Islet of Langerhans (tissue), 1 donor: ENCODE measurements at regions not wholly inside any gene's neighbourhood (a gene's known extent, or its start where the extent isn't known, plus 50 kb on each side); places are given as distances from the start of the nearest gene placed in this dataset.

ENCODE experiments used
- FAIRE-seq: peaks from one replicate; lab custom pipeline; 2011; peaks lifted over from hg19 to GRCh38; lab: Jason Lieb, UNC

DNA sequence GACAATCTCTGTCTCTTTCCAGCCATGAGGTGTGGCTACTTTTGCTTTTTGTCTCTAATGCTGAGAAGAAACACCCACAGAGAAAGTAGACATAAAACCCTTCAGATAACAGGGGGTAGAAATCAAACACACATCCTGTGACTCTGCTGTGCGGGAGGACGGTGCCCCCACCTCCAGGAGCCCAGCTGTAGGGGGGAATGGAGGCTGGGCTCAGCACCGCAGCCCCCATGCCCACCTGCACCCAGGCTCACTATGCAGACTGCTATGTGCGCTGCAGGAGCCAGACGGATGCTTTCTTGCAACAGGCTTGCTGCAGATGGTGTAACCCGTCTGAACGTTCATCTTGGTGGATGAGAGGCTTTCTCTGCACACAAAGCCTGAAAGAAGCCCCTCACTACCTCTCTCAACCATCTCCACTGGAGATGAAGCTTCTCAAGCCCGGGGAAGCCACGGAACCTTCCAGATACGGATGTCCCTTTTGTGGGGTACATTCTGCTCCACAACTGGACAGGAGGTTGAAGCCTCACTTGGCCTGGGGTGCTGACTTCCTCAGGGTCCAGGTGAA is 207.2 kb downstream of the GADD45G start:
- no peak for FAIRE-seq

DNA sequence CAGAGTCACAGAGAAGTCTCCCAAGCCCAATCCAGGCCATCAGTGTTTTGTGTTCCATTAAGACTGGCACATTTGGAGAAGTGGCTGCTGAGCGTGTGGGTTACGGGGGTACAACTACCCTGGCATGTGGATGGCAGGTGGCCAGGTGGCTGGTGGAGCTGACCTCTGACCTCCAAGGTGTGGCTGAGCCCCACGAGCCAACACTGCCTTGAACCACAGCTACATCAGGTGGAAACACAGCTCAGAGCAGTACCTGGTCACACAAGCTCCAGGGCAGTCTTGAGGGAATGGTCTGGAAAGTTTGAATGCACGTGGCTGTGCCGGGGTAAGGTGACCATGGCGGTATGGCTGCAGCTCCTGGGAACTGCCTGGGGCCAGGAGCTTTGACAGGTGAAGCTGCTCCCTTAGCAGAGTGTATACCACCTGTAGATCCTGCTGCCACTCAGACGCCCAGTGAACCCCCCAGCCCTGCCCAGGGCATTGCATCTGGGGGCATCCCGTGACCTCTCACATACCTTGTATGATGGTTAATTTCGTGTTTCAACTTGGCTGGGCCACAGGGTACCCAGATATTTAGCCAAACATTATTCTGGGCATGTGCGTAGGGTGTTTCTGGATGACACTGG is 207.9 kb downstream of the GADD45G start:
- no peak for FAIRE-seq

DNA sequence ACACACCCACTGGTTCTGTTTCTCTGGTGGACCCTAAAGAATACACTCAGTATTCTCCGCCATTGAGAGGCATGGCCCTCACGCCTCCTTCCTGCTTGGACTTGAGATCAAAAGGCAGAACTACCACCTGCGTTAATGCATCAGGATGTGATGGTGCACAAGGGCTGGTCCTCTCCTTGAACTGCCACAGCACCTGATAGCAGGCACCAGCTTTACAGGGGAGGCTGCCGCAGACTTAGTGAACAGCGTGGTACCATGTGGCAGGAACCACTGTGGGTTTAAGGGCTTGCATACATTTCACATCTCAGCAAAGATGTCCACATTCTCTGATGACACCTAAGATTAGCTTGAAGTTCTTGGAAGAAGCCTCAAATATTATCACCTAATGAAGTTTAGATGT is 208.7 kb downstream of the GADD45G start:
- no peak for FAIRE-seq

DNA sequence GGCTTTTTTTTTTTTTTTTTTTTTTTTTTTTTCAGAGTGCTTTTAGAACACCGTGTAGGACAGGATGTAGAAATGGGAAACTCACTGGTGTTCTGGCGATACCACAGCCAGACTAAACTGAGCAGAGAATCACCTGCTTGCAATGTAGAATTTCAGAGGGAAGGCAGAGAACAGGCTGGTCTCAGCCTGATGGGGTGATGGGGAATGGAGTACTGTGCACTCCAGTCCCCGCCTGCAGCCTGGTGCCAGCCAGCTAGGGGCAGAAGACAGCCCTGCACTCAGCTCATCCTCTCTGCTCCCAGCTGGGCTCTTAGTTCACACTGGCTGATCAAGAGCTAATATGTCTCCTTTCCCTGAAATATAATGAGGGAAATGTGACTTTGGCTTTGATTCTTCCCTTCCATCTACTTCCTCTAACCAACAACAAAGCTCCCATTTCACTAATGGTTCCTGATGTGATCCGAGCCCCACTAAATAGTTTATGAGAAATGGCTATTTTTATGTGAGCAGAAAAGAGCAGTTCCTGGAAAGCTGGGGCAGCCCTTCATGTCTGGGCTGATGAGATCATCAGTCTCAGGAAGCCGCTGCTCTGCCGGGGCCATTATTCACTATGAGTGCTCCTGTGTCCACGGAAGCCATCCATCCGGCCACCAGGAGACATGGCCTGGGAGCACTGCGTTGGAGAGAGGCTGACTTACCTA is 209.7 kb downstream of the GADD45G start:
- peak; percentile 62 for FAIRE-seq

DNA sequence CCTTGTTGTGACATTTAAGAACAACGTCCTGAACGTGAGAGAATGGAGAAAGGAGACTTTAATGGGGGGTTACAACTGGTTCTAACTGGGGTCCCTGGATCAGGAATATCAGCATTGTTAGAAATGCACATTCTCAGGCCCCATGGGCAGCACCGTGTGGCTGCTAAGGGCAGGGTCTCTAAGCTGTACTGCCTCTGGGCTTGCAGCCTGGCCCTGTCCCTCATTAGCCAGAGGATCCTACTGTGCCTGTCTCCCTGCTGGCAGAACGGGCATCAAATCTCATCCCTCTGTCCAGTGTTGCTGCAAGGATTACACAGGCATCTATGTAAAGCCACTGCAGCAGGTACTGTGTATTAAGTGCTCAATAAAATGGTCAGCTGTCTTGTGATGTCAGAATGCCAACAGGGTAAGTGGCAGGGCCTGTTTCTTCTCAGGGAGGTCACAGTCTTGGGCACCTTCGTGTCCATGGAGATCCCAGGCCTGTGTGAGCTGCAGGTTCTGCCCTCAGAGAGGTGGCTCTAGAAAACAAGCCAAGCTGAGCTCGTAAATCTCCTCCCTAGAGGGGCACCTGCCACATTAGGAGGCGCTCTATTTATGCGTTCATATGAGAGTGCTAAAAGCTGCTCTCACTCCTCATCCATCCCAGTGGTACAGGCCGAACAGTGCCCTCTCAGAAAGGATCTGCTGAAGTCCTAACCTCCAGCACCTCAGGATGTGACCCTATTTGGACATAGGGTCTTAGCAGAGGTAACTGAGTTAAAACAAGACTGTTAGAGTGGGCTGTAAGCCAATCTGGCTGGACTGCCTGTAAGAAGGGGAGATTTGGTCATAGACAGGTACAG is 210.5 kb downstream of the GADD45G start:
- FAIRE-seq, result no peak

DNA sequence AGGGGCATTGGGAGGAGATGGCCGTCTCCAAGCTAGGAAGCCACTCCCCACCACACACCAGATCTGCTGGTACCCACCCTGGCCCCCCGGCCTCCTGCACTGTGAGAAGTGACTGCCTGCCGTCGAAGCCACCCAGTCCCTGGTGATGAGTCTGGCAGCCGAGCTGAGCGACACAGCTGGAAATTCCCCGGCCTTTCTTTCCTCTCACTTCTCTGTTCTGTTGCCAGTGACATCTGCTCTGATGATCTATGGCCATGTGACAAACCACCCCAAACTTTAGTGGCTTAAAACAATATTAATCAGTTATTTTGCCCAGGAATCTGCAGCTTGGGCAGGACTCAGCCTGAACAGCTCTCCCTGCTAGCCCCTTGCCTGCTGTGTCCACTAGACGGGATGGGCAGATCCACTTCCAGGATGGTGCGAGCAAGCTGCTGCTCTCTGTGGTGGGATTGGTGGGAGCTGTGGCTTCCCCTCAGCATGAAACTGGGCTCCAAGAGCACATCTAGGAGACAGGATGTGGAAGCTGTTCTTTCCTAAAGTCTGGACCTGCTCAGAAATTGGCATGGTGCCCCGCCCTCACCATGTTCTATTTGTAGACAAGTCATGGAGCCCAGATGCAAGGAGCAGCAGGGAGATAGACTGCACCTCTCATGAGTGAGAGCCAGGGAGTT is 211.2 kb downstream of the GADD45G start:
- no peak for FAIRE-seq

DNA sequence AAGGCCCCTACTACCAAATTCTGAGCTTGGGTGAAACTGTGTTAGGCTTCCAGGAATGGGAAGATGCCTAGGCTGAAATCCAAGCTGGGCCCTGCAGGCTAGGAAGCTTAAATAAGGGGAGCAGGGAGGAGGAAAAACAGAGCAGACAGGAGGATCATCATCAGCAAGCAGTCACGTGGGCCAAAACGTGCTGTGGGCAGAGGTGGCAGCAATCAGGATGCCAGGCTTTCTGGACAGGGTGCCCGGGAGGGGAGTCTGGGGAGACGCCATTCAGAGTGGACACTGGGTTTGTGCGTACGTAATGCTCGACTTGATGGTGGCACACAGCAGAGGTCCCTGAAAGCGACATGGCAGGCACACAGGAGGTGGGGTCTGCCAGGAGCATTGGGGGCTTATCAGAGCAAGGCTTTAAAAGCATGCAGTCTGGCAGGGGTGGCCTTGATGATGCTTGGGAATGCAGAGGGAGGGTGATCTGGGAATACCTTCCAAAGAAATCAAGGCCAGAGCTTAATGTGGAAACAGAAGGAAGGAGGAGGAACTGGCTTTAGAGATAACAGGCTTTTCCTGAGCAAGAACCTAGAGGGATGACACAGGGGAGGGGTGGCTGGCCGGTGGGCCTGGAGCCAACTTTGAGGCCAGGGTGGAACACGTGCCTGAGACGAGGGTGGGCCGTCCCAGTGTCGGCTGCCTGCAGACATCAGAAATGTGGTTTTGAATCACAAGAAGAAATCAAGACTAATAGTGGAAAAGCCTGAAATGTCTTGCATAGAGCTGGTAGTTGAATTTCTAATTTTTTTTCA is 212.5 kb downstream of the GADD45G start:
- no peak for FAIRE-seq

DNA sequence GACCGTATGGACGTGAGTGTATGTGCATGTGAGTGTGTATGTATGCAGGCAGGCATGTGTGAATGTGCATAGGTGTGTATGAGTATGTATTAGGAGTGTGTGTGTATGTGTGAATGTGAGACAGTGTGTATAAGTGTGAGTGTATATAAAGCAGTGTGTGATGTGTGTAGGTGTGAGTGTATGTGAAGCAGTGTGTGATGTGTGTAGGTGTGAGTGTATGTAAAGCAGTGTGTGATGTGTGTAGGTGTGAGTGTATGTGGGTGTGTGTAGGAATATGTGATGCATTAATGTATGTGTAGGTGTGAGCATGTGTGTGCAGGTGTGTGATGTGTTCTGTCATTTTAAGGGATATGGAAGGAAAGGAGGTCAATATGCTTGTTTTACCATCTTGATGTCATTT is 215.5 kb downstream of the GADD45G start:
- no peak for FAIRE-seq

DNA sequence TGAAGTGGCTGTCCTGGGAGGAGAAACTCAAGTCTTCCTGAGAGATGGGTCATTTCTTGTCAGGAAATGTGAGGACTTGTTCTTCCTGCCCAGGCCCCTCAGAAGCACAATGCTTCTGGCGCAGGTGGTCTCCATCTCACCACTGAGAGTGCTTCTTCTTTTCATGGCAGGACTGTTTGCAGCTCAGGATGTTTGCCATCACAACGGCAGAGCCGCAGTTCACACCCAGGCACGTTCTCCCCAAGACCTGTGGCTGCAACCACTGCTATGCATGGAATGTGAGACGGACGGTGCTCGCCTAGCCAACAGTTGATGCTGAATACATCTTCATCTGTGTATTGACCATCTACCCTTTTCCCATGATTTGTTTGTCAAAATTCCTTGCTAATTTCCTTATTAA is 216.3 kb downstream of the GADD45G start:
- FAIRE-seq, result no peak

DNA sequence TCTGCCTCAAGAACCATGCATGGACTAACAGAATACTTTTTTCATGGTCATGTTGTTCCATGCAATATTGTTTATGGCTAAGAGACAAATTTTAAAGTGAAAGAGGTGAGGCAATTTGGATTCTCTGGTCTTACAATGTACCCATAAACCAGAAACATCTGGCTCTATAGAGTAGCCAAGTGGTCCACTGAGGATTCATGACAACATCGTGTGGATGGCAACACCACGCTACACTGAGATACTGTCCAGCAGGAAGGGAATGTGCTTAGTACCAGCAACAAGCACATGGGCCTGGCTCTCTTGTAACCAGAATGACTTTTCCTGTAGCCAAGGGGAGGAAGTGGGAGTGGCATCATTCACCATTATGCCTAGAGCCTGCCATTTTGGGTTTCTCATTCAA is 218.2 kb downstream of the GADD45G start:
- no peak for FAIRE-seq

DNA sequence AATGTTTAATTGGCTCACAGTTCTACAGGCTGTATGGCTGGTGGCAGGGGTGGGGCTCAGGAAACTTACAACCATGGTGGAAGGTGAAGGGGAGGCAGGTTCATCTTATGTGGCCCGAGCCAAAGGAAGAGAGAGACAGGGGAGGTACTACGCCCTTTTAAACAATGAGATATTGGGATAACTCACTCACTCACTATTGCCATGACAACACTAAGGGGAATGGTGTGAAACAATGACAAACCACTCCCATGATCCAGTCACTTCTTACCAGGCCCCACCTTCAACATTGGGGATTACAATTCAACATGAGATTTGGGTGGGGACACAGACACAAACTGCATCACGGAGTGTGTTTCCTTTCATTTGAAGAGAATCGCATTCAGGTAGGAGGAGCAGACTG is 220.9 kb downstream of the GADD45G start:
- no peak for FAIRE-seq

DNA sequence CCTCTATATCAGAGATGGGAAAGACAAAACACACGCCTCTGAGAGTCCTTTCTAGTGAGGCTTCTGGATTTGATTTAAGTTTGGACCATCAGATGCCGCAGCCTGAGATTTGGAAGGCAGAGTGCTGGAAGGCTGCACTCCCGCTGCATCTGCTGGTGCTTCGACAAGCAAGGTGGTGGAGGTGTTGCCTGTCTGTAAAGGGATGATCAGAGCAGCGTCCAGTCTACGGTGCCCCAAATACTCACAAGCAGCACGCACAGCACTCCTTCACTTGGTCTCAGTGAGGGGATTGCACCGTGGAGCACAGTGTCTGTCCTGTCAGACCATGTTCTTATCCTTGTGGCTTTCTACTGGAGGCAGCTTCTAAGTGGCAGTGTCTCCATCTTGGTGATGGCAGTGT is 221.4 kb downstream of the GADD45G start:
- no peak for FAIRE-seq

DNA sequence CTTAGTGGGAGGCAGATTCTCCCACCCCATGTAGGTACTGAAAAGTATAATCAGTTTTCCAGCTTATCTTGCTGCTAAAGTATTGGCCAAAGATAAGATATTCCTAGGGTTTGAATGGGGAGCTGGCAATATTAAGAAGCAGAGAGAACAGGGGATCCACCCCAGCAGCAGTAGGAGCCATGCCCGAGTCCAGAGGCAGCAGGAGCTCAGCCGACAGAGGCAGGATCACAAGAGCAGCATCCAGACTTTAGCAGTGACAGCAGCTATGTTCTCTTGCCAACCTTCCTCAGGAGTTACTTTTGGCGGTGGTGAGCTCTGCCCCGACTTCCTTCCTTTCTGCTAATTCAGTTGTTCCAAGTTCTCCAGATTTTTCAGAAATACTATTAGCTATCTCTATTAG is 224.5 kb downstream of the GADD45G start:
- no peak for FAIRE-seq

DNA sequence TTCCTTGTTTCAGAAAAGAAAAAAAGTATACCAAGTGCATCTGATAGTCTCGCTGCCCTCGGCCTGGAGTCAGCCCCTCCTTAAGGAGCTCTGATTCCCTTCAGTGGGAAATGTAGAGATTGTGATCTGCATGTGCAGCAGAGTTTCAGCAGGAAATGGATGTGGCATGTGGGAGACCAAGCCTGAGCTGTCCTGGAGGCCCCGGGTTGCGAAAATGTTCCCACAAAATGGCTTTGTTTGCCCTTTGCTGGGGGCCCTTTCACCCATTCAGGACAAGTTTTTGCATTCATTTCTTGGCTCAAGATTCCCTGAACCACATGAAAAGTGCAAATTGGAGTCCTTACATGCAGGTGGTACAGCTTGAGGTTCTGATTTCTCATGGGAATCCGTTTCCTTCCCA is 230.9 kb downstream of the GADD45G start:
- no peak for FAIRE-seq

DNA sequence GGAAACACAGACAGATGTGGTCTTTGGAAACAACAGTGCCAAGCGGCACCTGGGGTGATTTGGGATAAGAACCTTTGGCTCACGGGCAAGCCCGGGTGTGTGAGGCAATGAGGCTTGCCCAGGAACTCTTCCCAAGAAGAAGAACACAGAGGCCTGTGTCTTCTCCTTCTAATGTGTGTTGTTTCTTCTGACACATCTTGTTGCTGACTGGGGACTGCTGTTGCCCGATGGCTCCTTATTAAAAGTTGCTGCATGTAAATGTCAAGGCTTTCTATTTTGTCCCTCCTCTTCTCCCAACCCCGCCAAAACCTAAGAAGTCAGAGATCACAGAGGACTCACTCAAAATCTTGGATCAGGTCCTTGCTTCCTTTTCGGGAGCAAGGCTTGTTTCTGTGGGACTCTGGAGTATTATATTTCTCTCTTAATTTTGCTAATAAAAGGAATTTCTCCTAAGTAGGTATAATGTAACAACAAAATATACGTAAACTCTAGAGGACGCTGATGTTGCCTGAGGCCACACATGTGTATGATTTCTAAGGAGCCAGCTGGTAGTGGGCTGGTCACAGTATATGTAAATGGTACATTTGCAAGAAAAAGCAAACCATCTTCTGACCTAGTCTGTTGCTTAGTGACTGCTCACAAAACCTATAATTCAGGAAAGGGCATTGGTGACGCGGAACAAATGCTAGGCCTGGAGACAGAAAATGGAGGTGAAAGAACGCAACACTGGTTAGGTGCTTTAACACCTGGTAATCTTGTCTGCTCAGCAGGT is 232.5 kb downstream of the GADD45G start:
- FAIRE-seq, result no peak

DNA sequence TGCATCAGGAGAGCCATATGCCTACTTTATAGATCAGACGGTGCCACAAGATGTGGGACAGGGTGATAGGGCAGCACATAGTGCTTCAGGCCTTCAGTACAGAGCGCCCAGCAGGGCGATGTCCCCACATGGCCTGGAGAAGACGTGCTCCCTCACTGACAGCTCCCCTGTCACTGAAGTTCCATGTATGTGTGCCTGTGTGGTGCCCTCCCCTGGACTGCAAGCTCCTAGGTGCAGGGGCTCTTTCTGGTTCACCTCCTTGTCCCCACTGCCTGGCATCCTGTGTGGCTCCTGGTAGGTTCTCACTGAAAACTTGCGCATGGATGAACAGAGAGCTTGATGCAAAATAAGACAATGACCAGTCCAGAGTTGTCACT is 233.1 kb downstream of the GADD45G start:
- FAIRE-seq, result no peak

DNA sequence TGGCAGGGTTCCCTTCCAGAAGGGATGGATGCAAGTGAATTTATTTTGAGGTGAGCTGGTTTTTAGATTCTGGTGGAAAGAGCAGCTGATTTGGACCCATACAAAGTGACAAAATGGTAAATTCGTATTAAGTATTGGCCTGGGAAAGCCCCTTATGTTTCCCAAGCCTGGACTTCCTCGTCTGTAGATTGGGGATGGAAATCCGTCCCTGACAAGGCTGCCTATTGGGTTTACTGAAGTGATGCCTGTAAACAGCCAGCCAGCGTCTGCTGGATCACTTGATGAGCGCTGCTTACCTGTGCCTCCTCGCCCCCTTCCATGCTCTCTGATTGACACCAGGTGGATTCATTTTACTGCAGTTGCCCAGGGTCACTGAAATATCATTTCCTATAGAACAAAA is 233.8 kb downstream of the GADD45G start:
- FAIRE-seq, result no peak

DNA sequence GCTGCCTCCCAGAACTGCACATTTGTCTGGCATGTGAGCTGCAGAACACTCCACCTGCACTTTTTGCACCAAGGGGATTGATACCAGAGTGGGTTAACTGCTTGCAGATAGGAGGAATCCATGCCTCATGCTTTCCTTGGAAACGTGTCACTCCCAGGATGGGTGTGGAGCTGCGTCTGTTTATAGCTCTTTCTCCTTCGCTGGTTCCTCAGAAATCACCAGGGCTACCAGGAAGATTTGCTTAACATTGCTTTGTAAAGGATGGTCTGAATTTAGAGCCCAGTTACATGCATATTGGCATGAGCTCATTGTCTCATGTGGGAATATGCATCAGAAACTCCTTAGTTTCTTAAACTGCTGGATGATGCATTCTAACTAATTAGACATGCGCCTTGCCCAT is 234.6 kb downstream of the GADD45G start:
- FAIRE-seq, result no peak

DNA sequence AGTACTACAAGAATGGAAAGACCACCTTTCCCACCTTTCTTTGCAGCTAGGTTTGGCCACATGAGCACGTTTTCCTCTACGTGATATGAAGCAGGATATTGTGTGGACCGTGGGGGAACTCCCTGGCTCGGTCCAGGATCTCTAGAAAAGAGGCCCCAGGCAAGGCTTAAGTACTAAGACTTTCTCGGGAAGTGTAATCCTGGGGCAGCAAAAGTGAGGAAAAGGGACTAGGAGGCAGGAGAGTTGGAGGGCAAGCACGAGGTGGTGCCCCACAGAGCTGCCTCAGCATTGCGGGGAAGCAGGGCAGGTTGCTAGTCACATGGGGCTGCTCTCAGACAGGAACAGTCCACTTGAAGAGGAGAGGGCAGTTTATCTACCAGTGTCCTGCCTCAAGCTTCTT is 235.1 kb downstream of the GADD45G start:
- no peak for FAIRE-seq

DNA sequence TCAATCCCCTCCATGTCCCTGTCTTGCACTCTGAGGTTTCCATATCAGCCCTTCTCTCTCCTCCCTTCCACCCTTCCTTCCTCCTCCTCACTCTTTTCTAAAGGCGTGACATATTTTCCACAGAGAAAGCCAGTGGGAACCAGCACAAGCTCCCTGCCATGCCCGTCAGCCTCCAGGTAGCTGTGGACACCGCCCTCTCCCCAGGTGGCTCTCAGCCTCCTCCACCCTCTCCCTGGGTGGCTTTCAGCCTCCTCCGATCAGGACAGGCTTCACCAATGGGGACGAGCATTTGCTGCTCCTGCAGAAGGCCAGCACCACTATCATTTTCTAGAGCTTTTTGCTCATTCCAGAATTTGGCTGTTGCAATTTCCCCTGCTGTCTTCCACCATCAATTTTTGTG is 236.6 kb downstream of the GADD45G start:
- FAIRE-seq, result no peak

DNA sequence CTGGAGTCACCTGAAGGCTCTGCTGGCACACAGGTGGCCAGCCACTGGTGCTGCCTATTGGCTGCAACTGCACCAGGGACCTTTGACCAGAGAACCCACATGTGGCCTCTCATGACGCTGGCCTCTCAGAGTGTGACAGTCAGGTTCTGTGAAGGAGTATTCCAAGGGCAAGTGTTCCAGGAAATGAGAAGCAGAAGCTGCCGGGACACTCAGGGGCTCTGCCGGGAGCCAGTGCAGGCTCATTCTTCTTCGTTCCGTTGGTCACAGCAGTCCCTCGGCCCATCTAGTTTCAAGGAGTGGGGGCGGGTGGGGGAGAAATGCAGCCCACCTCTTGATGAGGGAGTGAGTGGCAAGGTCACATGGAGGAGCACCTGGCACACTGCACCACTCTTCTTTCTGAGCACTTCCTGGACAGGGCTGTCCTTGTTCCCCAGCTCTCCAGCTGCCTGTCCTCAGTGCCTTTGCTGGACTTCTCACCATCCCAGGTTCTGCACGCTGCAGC is 237.5 kb downstream of the GADD45G start:
- no peak for FAIRE-seq
